H1 (cell line): ENCODE measurements at regions not wholly inside any gene's neighbourhood (a gene's known extent, or its start where the extent isn't known, plus 50 kb on each side); places are given as distances from the start of the nearest gene placed in this dataset.
A peak's percentile ranks its signal among the peaks of the same experiment; 100 is the strongest.

Experiments
- CTCF ChIA-PET: fragments of 300-600 bp; sonication (Branson Sonifier 250); formaldehyde crosslinking; loops from one replicate; lab custom pipeline; 2021; ENCODE audit not compliant: partially characterized antibody; lab: Charles Lee
- POLR2A ChIA-PET: fragments of 300-600 bp; sonication (Branson Sonifier 250); formaldehyde crosslinking; loops from one replicate; lab custom pipeline; 2021; ENCODE audit warnings: inconsistent platforms; ENCODE audit not compliant: partially characterized antibody; lab: Charles Lee
- DNase-seq, 2 experiments: peaks; one replicate each; pipeline versions ENCODE4 v3.0.0 to v3.0.0-alpha.2; 2010 to 2022; ENCODE audit warnings: low spot score in 2 of 2, low read depth in 1 of 2, mixed read lengths in 1 of 2
- FAIRE-seq: peaks from 2 replicates; lab custom pipeline; 2011; peaks lifted over from hg19 to GRCh38; lab: Jason Lieb, UNC
- H2AFZ ChIP-seq: 2 replicates; pipeline ENCODE4 v1.8.1; 2012; ENCODE audit warnings: low read length, inconsistent platforms
- H2AK5ac ChIP-seq: 2 replicates; pipeline ENCODE4 v1.6.1; 2013; ENCODE audit warnings: low read depth, low read length
- H2BK120ac ChIP-seq: replicated peaks from 2 replicates; pipeline ENCODE3; 2013; ENCODE audit warnings: low read depth, low read length, inconsistent platforms
- H2BK12ac ChIP-seq: 2 replicates; pipeline ENCODE4 v1.6.1; 2013; ENCODE audit warnings: low read depth, low read length
- H2BK15ac ChIP-seq: 2 replicates; pipeline ENCODE4 v1.6.1; 2013; ENCODE audit warnings: low read length
- H2BK20ac ChIP-seq: 2 replicates; pipeline ENCODE4 v1.6.1; 2013; ENCODE audit warnings: low read length
- H2BK5ac ChIP-seq: 2 replicates; pipeline ENCODE4 v1.6.1; 2013; ENCODE audit warnings: low read depth, low read length
- H3K14ac ChIP-seq: 2 replicates; pipeline ENCODE4 v1.6.1; 2013; ENCODE audit warnings: inconsistent platforms; ENCODE audit not compliant: insufficient read length
- H3K18ac ChIP-seq: 2 replicates; pipeline ENCODE4 v1.6.1; 2013; ENCODE audit warnings: low read length; ENCODE audit errors: extremely low read depth
- H3K23ac ChIP-seq: 2 replicates; pipeline ENCODE4 v1.6.1; 2013; ENCODE audit warnings: inconsistent platforms; ENCODE audit not compliant: insufficient read length
- H3K23me2 ChIP-seq: 2 replicates; pipeline ENCODE4 v1.6.1; 2013; ENCODE audit warnings: low read depth, low read length
- H3K27ac ChIP-seq: 2 replicates; pipeline ENCODE4 v1.6.1; 2011; ENCODE audit warnings: low read depth, low read length, inconsistent platforms
- H3K27me3 ChIP-seq, 4 experiments: replicated peaks in 1 of 4; 1 replicate in 1 of 4; 2 replicates in 3 of 4; pipeline versions ENCODE4 v1.6.1 to v1.8.1; 2011 to 2013; ENCODE audit warnings: low read length in 3 of 4, mild to moderate bottlenecking in 3 of 4, inconsistent platforms in 2 of 4, mixed read lengths in 2 of 4, moderate library complexity in 1 of 4; ENCODE audit not compliant: control insufficient read depth in 3 of 4, insufficient read depth in 3 of 4; ENCODE audit errors: extremely low read depth in 1 of 4
- H3K36me3 ChIP-seq, 4 experiments: 2 replicates each; pipeline versions ENCODE4 v1.6.1 to v1.8.1; 2011 to 2013; ENCODE audit warnings: mild to moderate bottlenecking in 4 of 4, low read length in 3 of 4, moderate library complexity in 2 of 4, control low read depth in 1 of 4, inconsistent platforms in 1 of 4; ENCODE audit not compliant: insufficient read depth in 4 of 4, control insufficient read depth in 2 of 4
- H3K4ac ChIP-seq: replicated peaks from 2 replicates; pipeline ENCODE3; 2013; ENCODE audit warnings: low read length, low read depth, mixed read lengths, inconsistent platforms; ENCODE audit not compliant: insufficient read length
- H3K4me1 ChIP-seq, 4 experiments: replicated peaks in 1 of 4; 1 replicate in 1 of 4; 2 replicates in 3 of 4; pipeline versions ENCODE4 v1.6.1 to v1.8.1; 2011 to 2013; ENCODE audit warnings: low read length in 3 of 4, inconsistent platforms in 2 of 4, mixed read lengths in 1 of 4; ENCODE audit not compliant: insufficient read depth in 4 of 4, control insufficient read depth in 3 of 4
- H3K4me2 ChIP-seq, 2 experiments: 2 replicates each; pipeline versions ENCODE4 v1.6.1 to v1.8.1; 2011 to 2013; ENCODE audit warnings: low read depth in 2 of 2, low read length in 2 of 2, control low read depth in 1 of 2, inconsistent platforms in 1 of 2, mild to moderate bottlenecking in 1 of 2; ENCODE audit not compliant: insufficient read depth in 1 of 2
- H3K4me3 ChIP-seq, 4 experiments: fragments of 200-600, 300-600 bp in 1 of 4; sonication (generic), shearing (Covaris generic), sonication (Bioruptor Twin) in 1 of 4; 2 replicates each; pipeline versions ENCODE4 v1.5.1 to v1.8.1; 2011 to 2016; ENCODE audit warnings: low read length in 4 of 4, low read depth in 3 of 4, control low read depth in 2 of 4, inconsistent platforms in 2 of 4, mild to moderate bottlenecking in 2 of 4, mixed read lengths in 1 of 4, moderate library complexity in 1 of 4; ENCODE audit not compliant: insufficient read depth in 2 of 4; ENCODE audit errors: extremely low read depth in 1 of 4
- H3K56ac ChIP-seq: replicated peaks from 2 replicates; pipeline ENCODE3; 2013; ENCODE audit warnings: low read depth, mild to moderate bottlenecking, mixed read lengths, low read length, inconsistent platforms; ENCODE audit not compliant: insufficient read length
- H3K79me1 ChIP-seq: 2 replicates; pipeline ENCODE4 v1.6.1; 2013; ENCODE audit warnings: low read depth, low read length, control low read depth
- H3K79me2 ChIP-seq, 2 experiments: 2 replicates each; pipeline versions ENCODE4 v1.6.1 to v1.8.1; 2012 to 2013; ENCODE audit warnings: low read length in 2 of 2, mild to moderate bottlenecking in 2 of 2, inconsistent platforms in 1 of 2; ENCODE audit not compliant: insufficient read depth in 2 of 2, control insufficient read depth in 1 of 2
- H3K9ac ChIP-seq, 4 experiments: replicated peaks in 1 of 4; 1 replicate in 1 of 4; 2 replicates in 3 of 4; pipeline versions ENCODE4 v1.6.1 to v1.8.1; 2011 to 2013; ENCODE audit warnings: low read depth in 3 of 4, low read length in 3 of 4, control low read depth in 2 of 4, mild to moderate bottlenecking in 2 of 4, moderate library complexity in 2 of 4, inconsistent platforms in 1 of 4; ENCODE audit errors: extremely low read depth in 1 of 4
- H3K9me3 ChIP-seq, 2 experiments: 2 replicates each; pipeline versions ENCODE4 v1.6.1 to v1.8.1; 2012 to 2013; ENCODE audit warnings: mild to moderate bottlenecking in 2 of 2, moderate library complexity in 2 of 2, control low read depth in 1 of 2, inconsistent platforms in 1 of 2, low read depth in 1 of 2, low read length in 1 of 2, mixed read lengths in 1 of 2; ENCODE audit not compliant: insufficient read depth in 2 of 2
- H4K20me1 ChIP-seq, 2 experiments: replicated peaks in 1 of 2; 2 replicates each; pipeline versions ENCODE3 to v1.8.1; 2011 to 2013; ENCODE audit warnings: inconsistent platforms in 2 of 2, low read length in 2 of 2, mild to moderate bottlenecking in 1 of 2; ENCODE audit not compliant: insufficient read depth in 2 of 2, control insufficient read depth in 1 of 2
- H4K5ac ChIP-seq: 2 replicates; pipeline ENCODE4 v1.6.1; 2013; ENCODE audit warnings: low read length, low read depth, mixed read lengths, inconsistent platforms; ENCODE audit not compliant: insufficient read length
- H4K8ac ChIP-seq: 2 replicates; pipeline ENCODE4 v1.8.0; 2013; ENCODE audit warnings: mild to moderate bottlenecking, moderate library complexity, low read length, inconsistent platforms; ENCODE audit not compliant: insufficient read depth; ENCODE audit errors: extremely low read depth
- H4K91ac ChIP-seq: replicated peaks from 2 replicates; pipeline ENCODE3; 2013; ENCODE audit warnings: low read length, mixed read lengths, inconsistent platforms; ENCODE audit not compliant: insufficient read length
- CEBPB ChIP-seq: IDR thresholded peaks from 2 replicates; pipeline ENCODE4 v1.6.1; 2012; ENCODE audit warnings: low read depth, low read length
- WGBS, 2 experiments: shearing (Covaris generic) in 1 of 2; methylation state at CpG; one replicate each; pipeline versions ENCODE4 v1.1.6 to v1.1.7; 2013 to 2015; ENCODE audit warnings: low lambda C conversion rate in 2 of 2, mixed read lengths in 2 of 2, inconsistent platforms in 1 of 2, low coverage in 1 of 2, missing lambda C conversion rate in 1 of 2; ENCODE audit not compliant: insufficient replicate concordance in 2 of 2, insufficient coverage in 1 of 2, insufficient read length in 1 of 2; ENCODE audit errors: extremely low coverage in 1 of 2, missing lambda C conversion rate in 1 of 2; 5-methylcytosine and 5-hydroxymethylcytosine counted together

GRCh38 chr1:157236072-157236471 lies 97.9 kb upstream of the ETV3 start:
- WGBS, 2 experiments, result 96% methylated on average over 4 of the region's 4 CpGs; no CpG with 5 or more reads in 1 of the 2 experiments
- H2BK120ac ChIP-seq, result no peak overlapping the region
- H3K27ac ChIP-seq, result no peak overlapping the region
- no peaks in the 10 kb centered on the region for H4K20me1 ChIP-seq
- no peak overlapping the region for H2BK5ac ChIP-seq
- 0 out of 2 replicates have a peak overlapping the region, but pooled peaks have one; percentile 65 for H2BK15ac ChIP-seq
- no peak overlapping the region for H2AFZ ChIP-seq
- H3K23me2 ChIP-seq, result no peaks in the 10 kb centered on the region
- no peaks in the 10 kb centered on the region for H3K79me1 ChIP-seq
- no peak overlapping the region; the same call in 1 of the 2 replicates for H2BK12ac ChIP-seq
- no peaks in the 10 kb centered on the region for H3K9me3 ChIP-seq
- no peak overlapping the region for H3K4ac ChIP-seq
- H4K8ac ChIP-seq, result no peak overlapping the region
- no peak overlapping the region for H3K18ac ChIP-seq
- H3K56ac ChIP-seq, result no peak overlapping the region
- no peak overlapping the region for H2BK20ac ChIP-seq
- POLR2A ChIA-PET, result no interaction called here
- no peak overlapping the region for H3K23ac ChIP-seq
- H2AK5ac ChIP-seq, result no peak overlapping the region
- DNase-seq (no peak), FAIRE-seq (no peak)
- no peak overlapping the region for H3K14ac ChIP-seq
- peaks cover 9 to 20% (median 19%) of the 10 kb centered on the region in 4 experiments for H3K4me1 ChIP-seq
- H3K4me2 ChIP-seq, result no peak overlapping the region
- no peaks in the 10 kb centered on the region for H3K36me3 ChIP-seq
- CTCF ChIA-PET, result interaction anchor here (1.1 to 1.8 kb wide), 4 partner anchors 11 to 75 kb away, joined by 3 to 4 read pairs (median 4); no protein-coding TSS in a partner anchor
- H3K79me2 ChIP-seq, result no peaks in the 10 kb centered on the region
- H3K27me3 ChIP-seq, result no peaks in the 10 kb centered on the region
- H3K9ac ChIP-seq, result no peak overlapping the region
- no peak overlapping the region for H4K91ac ChIP-seq
- TF ChIP-seq CEBPB, result no peak
- no peak overlapping the region for H4K5ac ChIP-seq
- no peak overlapping the region for H3K4me3 ChIP-seq
